ENCODE measurements at regions not wholly inside any gene's neighbourhood (a gene's known extent, or its start where the extent isn't known, plus 50 kb on each side); places are given as distances from the start of the nearest gene placed in this dataset.

DNA sequence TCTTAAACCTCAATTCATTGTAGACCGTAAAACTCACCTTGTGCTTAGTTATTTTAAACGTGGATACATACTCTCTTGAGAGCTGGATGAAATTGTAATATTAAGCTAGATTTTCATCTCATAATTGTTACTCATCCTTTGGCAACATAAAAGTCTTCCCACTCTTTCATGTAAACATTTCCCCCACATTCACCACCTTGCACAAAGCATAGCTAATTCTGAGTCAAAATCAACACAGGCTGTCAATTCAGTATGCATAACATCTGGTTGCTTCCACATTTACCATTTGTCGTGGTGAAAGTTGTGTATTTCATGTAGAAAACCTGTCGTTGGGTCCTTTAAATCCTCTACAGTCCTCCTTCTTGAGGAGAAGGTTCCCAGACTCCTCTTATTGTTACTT, 524.6 kb downstream of the OTOL1 start:
- DNase-seq = no peak

GRCh38 chr3:162022911-162023310, 526.3 kb downstream of the OTOL1 start:
- DNase-seq = no peak

DNA sequence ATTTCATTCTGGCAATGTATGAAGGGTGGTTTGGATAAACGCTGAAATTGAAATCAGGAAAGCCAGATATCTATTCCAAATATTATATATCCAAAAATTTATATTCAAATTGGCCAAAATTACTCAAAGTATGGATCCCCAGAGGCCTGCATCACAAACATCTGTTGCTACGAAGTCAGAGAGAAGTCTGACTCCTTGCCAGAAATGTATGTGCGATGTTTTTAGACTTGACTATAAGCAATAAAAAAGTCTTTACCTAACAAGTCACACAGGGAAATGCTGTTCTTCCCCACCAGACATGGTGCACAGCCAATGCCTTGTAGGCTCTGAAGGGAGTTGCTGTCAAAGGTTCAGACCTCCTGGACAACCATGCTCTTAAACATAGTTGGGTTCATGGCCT, 533.1 kb downstream of the OTOL1 start:
- no peak for DNase-seq

- DNase-seq = no peak
Measured at GRCh38 chr3:162034368-162034767, 537.8 kb downstream of the OTOL1 start.

- DNase-seq = no peak
Measured at GRCh38 chr3:162041622-162042021, 545.0 kb downstream of the OTOL1 start.

- DNase-seq = no peak
Measured at GRCh38 chr3:162052636-162053035, 556.0 kb downstream of the OTOL1 start.

DNA sequence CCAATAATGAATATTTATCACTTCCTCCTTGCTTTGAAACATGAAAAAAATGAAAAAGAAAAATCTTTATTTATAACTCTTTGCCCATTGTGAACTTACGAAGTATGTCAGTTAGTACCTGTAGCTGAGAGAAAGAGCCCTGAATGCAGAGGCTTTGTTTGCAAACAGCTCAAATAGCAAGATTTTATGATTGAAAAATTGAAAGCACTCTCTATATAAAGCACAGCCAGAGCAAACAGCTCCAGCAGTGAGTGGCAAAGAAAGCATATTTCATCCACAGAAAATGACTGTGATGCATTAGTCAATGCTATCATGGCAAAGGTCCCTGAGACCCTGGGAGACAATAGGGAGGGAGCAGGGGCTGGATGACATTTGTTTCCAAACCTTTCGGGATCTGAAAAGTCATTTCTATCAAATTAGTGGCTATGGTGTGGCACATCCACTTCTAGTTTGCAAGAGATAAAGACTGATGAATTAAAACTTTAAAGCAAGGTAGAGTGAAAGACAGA, 576.1 kb downstream of the OTOL1 start:
- DNase-seq = no peak

- DNase-seq = no peak
Measured at GRCh38 chr3:162073422-162073975, 576.9 kb downstream of the OTOL1 start.

DNA sequence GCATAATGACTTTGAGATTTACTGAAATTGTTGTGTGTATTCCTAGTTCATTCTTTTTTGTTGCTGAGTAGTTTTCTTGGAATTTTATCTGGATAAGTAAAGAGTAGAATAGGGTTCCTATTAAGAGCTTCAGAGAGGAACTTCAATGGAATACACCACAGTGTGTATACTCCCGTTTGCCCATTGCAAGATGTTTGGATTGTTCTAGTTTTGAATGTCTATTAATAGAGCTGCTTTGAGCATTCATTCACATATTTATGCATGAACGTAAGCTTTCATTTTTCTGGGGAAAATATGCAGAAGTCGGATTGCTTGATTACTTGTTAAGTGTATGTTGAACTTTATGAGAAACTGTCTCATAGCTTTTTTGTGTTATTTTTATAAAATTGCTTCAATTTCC, 580.5 kb downstream of the OTOL1 start:
- no peak for DNase-seq

DNA sequence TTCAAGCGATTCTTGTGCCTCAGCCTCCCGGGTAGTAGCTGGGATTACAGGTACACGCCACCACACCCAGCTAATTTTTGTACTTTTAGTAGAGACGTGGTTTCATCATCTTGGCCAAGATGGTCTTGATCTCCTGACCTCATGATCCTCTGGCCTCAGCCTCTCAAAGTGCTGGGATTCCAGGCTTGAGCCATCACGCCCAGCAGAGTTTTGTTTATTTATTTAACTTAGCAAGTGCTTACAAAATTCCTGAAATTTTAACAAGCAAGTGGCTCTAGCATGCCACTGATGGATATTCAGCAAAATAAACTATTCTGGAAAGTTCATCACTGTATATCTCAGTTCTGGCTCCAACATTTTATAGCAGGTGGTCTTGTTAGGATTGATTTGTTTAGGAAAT, 585.9 kb downstream of the OTOL1 start:
- no peak for DNase-seq

- DNase-seq = no peak
Measured at GRCh38 chr3:162087361-162087760, 590.8 kb downstream of the OTOL1 start.

DNA sequence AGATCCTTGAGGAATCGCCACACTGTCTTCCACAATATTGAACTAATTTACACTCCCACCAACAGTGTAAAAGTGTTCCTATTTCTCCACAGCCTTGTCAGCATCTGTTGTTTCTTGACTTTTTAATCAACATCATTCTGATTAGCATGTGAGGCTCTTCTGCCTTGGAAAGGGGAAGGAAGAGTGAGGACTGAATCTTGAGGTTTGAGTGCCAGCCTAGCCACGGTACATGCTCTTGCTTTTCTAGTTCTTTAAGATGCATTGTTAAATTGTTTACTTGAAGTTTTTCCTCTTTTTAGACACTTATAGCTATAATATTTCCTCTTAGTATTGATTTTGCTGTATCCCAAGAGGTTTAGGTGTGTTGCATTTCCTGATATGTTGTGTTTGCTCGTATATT, 596.1 kb downstream of the OTOL1 start:
- DNase-seq = no peak

DNA sequence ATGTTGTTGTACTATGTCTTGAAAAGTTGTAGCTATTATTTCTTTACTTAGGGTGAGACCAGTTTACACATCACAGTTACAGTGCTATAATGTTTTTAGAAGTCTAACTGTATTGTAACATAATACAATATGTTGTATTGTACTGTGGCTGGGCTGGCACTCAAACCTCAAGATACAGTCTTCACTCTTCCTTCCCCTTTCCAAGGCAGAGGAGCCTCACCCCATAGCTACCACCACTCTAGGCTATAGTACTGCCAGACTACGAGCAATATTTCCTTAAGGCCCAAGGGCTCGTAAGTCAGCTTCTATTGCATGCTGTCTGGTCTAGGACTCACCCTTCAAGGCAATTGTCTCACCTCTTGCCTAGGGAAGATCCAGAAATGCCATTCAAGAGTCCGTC, 597.7 kb downstream of the OTOL1 start:
- DNase-seq = no peak

GRCh38 chr3:162096874-162097273, 600.3 kb downstream of the OTOL1 start:
- DNase-seq = no peak

GRCh38 chr3:162103808-162104207, 607.2 kb downstream of the OTOL1 start:
- no peak for DNase-seq

DNA sequence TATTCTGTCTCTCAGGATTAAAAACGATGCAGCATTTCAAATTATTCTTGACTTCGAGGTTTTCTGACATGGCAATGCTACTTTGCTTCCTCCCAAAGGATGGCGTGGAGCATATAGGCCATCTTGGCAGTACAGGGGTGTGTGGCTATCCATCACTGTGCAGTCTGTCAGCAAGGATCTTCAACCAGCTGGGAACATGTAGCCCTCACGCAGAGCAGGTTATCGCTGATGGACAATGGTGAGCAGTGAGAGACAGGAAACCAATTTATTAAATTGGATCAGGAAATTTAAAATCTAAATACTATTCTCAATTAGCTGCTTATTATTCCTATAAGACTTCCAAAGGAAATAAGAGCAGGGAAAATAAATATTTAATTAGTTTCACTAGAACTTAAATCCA, 615.3 kb downstream of the OTOL1 start:
- DNase-seq = no peak

- DNase-seq = no peak
Measured at GRCh38 chr3:162112719-162113118, 616.1 kb downstream of the OTOL1 start.

DNA sequence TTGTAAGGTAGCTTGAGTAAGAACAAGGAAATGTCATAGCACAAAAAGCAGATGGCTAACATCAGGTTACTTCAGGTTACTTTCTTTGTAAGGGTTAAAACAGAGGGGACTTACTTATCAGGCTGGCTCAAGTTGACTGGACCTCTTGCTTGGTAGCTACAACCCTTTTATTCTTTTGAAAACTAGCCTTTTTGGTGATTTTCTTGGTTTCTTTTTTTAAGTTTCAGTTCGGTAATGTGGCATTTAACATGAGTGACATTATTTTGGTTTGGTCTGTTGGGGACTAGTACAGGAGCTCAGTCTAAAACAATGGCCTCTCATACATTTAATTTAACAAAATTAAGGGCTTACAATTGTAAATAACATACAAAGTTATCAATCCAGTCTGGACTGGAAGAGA, 621.4 kb downstream of the OTOL1 start:
- no peak for DNase-seq

- no peak for DNase-seq
Measured at GRCh38 chr3:162119651-162120050, 623.0 kb downstream of the OTOL1 start.

DNA sequence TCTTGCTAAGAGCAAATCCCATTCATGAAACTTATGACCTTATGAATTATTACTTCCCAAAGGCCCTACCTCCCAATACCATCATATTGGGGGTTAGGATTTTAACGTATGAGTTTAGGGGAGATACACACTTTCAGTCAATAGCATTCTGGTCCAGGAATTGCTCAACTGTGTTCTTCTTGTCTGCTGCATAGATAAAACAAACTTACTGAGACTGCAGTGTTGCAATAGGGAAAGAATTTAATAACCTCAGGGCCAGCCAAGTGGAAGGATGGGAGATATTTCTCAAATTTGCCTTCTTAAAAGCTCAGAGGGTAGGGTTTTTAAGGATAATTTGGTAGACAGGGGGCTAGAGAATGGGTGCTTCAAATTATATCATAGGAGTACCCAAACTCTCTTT, 625.8 kb downstream of the OTOL1 start:
- no peak for DNase-seq

GRCh38 chr3:162125790-162126189, 629.2 kb downstream of the OTOL1 start:
- no peak for DNase-seq

DNA sequence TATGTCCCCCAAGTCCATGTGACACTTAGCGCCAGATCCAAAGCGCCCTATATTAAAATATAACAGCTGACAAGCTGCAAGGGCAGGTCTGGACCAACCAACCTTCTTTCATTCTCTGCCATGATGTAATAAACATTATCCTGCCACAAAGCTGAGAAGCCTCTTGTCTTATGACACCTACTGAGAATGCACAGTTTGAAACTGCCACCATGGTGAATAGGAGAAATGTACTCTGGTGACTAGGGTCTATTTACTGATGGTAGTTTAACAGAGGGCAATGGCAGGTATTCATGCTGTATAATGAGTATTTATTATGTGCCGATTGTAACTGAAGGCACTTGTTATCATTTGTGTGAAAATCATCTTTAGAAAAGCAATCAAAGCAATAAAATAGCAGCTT, 634.0 kb downstream of the OTOL1 start:
- DNase-seq = no peak

DNA sequence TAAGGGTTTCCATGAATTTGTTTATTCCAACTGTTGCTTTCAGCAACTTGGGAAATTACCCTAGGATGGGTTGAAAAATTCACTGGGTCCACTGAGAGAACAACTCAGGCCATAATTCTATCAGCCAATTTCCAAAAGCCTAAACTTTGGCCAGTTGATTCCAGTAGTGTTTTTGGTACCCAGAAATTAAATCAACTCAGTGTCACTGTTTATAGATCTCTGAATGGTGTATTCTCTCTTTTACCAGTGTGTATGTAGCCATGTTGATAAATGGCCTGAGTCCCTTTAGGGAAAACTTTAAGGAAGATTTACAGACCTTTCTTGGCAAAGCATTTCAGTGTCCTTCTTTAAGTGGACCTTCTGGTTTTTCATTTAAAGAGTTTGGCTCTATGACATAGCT, 636.4 kb downstream of the OTOL1 start:
- DNase-seq = no peak

DNA sequence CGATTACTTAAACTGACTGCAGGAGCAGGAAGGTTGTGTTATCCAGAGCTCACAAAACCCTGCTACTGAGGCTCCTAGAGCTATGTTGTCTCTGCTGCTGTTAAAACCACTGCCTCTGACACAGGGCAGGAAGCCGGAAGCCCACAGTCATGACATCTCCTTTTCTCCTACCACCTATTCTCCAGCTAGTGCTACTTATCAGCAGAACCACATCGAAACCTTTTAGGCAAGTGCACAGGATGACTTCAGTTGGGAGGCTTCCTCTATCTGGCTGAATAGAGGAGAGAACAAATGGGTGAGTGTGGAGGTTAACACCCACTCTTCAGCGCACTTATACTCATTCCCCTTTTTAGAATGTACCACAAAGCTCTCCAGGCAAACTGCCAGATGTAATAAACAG, 638.0 kb downstream of the OTOL1 start:
- DNase-seq = no peak

- DNase-seq = no peak
Measured at GRCh38 chr3:162136136-162136535, 639.5 kb downstream of the OTOL1 start.

DNA sequence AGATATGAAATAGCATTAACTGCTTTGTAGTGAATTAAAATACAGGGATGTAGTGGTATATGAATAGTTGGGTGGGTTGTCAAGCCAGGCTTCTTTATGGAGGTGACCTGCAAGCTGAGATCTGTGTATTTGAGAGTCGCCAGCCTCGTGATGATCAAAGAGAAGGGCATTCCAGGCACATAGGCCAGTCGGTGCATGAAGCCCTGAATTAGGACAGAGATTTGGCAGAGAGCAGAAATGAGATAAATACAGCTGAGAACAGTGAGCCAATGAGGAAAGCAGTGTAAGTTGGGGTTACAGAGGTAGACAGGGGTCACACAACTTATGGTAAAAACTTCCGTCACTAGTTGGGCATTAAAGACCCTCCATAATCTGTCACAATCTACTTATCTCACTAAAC, 641.9 kb downstream of the OTOL1 start:
- no peak for DNase-seq
